ENCODE measurements at regions not wholly inside any gene's neighbourhood (a gene's known extent, or its start where the extent isn't known, plus 50 kb on each side); places are given as distances from the start of the nearest gene placed in this dataset.

GRCh38 chr12:27148373-27148772 is 66.0 kb upstream of the C12orf71 start:
- H2BK120ac ChIP-seq (replicated peaks; ENCODE audit: low read depth, low read length) = no peak overlapping the region
- H2AFZ ChIP-seq (ENCODE audit: low read length) = no peak overlapping the region
- no peak overlapping the region for H4K8ac ChIP-seq (ENCODE audit: extremely low read depth, insufficient read depth, low read length)
- peaks cover 0 to 2% (median 0%) of the 10 kb centered on the region in 4 experiments; a peak in 1 of 7 replicates for H3K4me1 ChIP-seq (replicated peaks in 1 of 4; ENCODE audit: control insufficient read depth in 3 of 4, insufficient read depth in 4 of 4, low read length in 3 of 4)
- no peak overlapping the region for H3K4ac ChIP-seq (replicated peaks; ENCODE audit: insufficient read length, low read depth, low read length)
- no peak overlapping the region for H2BK5ac ChIP-seq (ENCODE audit: low read depth, low read length)
- ChIA-PET CTCF (ENCODE audit: partially characterized antibody) (no interaction called here), POLR2A (ENCODE audit: partially characterized antibody) (no interaction called here)
- no peak overlapping the region for H3K18ac ChIP-seq (ENCODE audit: extremely low read depth, low read length)
- H2BK12ac ChIP-seq (ENCODE audit: low read depth, low read length) = no peak overlapping the region
- no peak overlapping the region for H4K5ac ChIP-seq (ENCODE audit: insufficient read length, low read depth, low read length)
- H4K91ac ChIP-seq (replicated peaks; ENCODE audit: insufficient read length, low read length) = no peak overlapping the region
- H3K9ac ChIP-seq (replicated peaks in 1 of 4; ENCODE audit: extremely low read depth in 1 of 4, low read depth in 3 of 4, low read length in 3 of 4) = no peak overlapping the region
- DNase-seq (ENCODE audit: low read depth in 1 of 2, low spot score in 2 of 2) = no peak
- H3K23me2 ChIP-seq (ENCODE audit: low read depth, low read length) = no peaks in the 10 kb centered on the region
- H2AK5ac ChIP-seq (ENCODE audit: low read depth, low read length) = no peak overlapping the region
- H4K20me1 ChIP-seq (replicated peaks in 1 of 2; ENCODE audit: control insufficient read depth in 1 of 2, insufficient read depth in 2 of 2, low read length in 2 of 2) = no peaks in the 10 kb centered on the region
- H3K4me3 ChIP-seq (ENCODE audit: extremely low read depth in 1 of 4, insufficient read depth in 2 of 4, low read depth in 3 of 4, low read length in 4 of 4) = no peak overlapping the region
- H3K36me3 ChIP-seq (ENCODE audit: control insufficient read depth in 2 of 4, insufficient read depth in 4 of 4, low read length in 3 of 4) = no peaks in the 10 kb centered on the region
- H3K79me2 ChIP-seq (ENCODE audit: control insufficient read depth in 1 of 2, insufficient read depth in 2 of 2, low read length in 2 of 2) = no peaks in the 10 kb centered on the region
- H3K79me1 ChIP-seq (ENCODE audit: low read depth, low read length) = no peaks in the 10 kb centered on the region
- H3K27me3 ChIP-seq (replicated peaks in 1 of 4; ENCODE audit: control insufficient read depth in 3 of 4, extremely low read depth in 1 of 4, insufficient read depth in 3 of 4, low read length in 3 of 4) = no peaks in the 10 kb centered on the region
- FAIRE-seq = no peak
- H3K4me2 ChIP-seq (ENCODE audit: insufficient read depth in 1 of 2, low read depth in 2 of 2, low read length in 2 of 2) = no peak overlapping the region
- no peak overlapping the region for H2BK20ac ChIP-seq (ENCODE audit: low read length)
- H3K23ac ChIP-seq (ENCODE audit: insufficient read length) = no peak overlapping the region
- no peaks in the 10 kb centered on the region for H3K9me3 ChIP-seq (ENCODE audit: insufficient read depth in 2 of 2, low read depth in 1 of 2, low read length in 1 of 2)
- H3K56ac ChIP-seq (replicated peaks; ENCODE audit: insufficient read length, low read depth, low read length) = no peak overlapping the region
- no peak overlapping the region for H3K14ac ChIP-seq (ENCODE audit: insufficient read length)
- no peak overlapping the region for H3K27ac ChIP-seq (ENCODE audit: low read depth, low read length)
- H2BK15ac ChIP-seq (ENCODE audit: low read length) = no peak overlapping the region
- TF ChIP-seq TAF7 (optimal IDR thresholded peaks at IDR 0.05; ENCODE audit: borderline replicate concordance, low read depth, low read length) (no peak), EZH2 (IDR thresholded peaks at IDR 0.05; ENCODE audit: low read depth, low read length, severe bottlenecking) (no peak), RNF2 (IDR thresholded peaks at IDR 0.05; ENCODE audit: borderline replicate concordance, low read depth, low read length, missing control alignments, poor library complexity, severe bottlenecking) (no peak), NANOG (IDR thresholded peaks at IDR 0.05; ENCODE audit: insufficient read depth, low read depth, low read length, poor library complexity, severe bottlenecking) (no peak), HDAC6 (IDR thresholded peaks at IDR 0.05; ENCODE audit: low read depth, low read length) (no peak), SIN3A (conservative IDR thresholded peaks at IDR 0.05 in 1 of 2, IDR thresholded peaks at IDR 0.05 in 1 of 2; ENCODE audit: low read depth in 1 of 2, low read length in 2 of 2) (no peak), ZNF274 (IDR thresholded peaks at IDR 0.05; ENCODE audit: borderline replicate concordance, extremely low read depth, low read length) (no peak), HDAC2 (IDR thresholded peaks at IDR 0.05; ENCODE audit: borderline replicate concordance in 1 of 2, low read depth in 2 of 2, low read length in 2 of 2) (no peak), SIRT6 (IDR thresholded peaks at IDR 0.05; ENCODE audit: low read length) (no peak), RAD21 (IDR thresholded peaks at IDR 0.05 in 1 of 2, conservative IDR thresholded peaks at IDR 0.05 in 1 of 2; ENCODE audit: low read depth in 2 of 2, low read length in 2 of 2) (no peak), POLR2A (IDR thresholded peaks at IDR 0.05; ENCODE audit: control extremely low read depth in 1 of 2, low read depth in 2 of 2, low read length in 2 of 2) (no peak), EP300 (IDR thresholded peaks at IDR 0.05; ENCODE audit: borderline replicate concordance in 1 of 2, low read depth in 2 of 2, low read length in 2 of 2) (no peak), SIX5 (IDR thresholded peaks at IDR 0.05; ENCODE audit: low read depth, low read length) (no peak), SP4 (IDR thresholded peaks at IDR 0.05; ENCODE audit: low read length) (no peak)

Data from H1 (cell line).